ENCODE measurements at regions not wholly inside any gene's neighbourhood (a gene's known extent, or its start where the extent isn't known, plus 50 kb on each side); places are given as distances from the start of the nearest gene placed in this dataset.

DNA sequence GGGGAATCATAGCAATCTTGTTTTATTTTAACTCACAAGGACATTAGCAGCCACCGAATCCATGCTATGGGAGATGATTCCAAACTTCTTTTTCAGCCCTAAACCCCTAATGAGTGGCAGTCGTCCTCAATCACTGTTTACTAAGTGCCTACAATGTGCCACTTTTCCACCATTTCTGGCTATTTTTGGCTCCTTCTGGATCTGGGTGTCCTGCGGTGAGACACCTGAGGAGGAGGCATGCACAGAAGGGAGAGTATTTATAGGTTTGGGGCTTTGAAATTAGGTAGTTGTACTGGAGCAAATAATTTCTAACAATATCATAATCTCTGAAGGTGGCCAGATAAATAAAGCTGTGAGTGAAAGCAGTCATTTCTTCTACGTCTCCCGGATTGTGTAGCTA lies 1125.6 kb downstream of the BCL11B start:
- no peak for DNase-seq

DNA sequence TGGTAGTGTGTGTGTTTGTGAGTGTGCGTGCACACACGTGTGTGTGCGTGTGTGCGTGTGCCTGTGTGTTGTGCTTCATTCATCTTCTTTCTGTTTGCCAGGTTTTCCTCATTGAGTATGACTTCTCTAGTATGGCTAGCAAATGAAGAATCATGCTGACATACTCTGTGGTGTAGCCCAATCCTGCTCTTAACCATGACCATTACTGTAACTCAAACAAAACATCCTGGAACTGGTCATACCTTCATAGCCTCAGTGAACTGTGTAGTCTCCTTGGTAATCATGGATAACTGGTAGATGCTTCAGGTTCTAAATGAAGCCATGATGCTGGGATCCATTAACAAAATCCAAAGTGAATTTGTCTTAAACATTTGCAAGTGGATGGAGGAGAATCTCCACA lies 1117.7 kb downstream of the BCL11B start:
- DNase-seq, result no peak

DNA sequence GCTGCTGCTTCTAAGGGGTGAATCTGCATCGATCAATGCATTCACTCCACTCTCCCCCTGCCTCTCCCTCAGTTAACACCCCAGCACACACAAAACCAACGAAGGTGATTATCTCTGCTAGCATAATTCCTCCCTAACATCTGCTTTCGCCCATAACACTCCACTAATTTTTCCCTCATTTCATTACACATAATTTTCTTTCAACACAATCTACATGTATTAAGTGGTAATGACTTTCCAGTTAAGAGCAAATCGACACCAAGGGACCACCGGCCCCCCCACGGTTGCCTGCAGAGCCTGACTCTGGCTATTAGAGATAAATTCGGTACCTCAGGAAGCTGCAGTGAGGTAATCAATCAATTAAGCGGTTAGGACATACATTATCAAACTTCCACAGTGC lies 1115.6 kb downstream of the BCL11B start:
- DNase-seq, result no peak

DNA sequence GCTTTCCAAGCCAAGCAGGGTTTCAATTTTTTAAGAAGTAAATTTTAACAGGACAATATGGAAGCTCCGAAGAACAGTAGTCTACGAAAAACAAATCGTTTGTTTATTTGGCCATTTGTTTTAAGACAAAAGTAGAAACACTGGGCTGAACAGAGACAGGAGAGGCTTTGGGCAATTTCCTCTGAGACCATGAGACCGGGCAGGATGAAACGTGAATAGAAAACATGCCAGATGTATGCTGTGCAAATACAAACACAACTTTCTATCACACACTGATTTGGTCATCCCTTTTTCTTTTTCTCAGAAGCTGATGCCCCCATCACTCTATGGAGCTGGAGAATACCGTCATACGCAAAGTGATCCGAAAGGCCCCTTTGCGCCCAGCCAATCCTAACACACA lies 1111.1 kb downstream of the BCL11B start:
- DNase-seq, result no peak

DNA sequence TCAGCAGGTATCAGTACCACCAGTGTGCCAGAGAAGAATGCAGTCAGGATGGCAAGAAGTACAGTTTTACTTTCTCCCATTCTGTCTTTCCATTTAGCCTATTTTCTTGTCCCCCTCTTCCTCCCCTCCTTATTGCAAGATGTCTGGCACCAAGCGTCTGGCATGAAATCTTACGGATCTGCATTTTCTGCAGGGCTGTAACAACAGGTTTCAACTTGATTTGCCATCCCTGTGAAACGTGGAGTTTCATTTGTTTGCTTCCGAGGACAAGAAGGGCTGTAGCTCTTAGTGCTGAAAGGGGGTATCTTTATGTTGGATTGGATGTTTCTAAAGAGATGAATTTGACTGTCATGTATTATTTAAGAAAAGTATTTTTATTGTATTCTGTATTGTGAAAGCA lies 1110.6 kb downstream of the BCL11B start:
- DNase-seq, result no peak

DNA sequence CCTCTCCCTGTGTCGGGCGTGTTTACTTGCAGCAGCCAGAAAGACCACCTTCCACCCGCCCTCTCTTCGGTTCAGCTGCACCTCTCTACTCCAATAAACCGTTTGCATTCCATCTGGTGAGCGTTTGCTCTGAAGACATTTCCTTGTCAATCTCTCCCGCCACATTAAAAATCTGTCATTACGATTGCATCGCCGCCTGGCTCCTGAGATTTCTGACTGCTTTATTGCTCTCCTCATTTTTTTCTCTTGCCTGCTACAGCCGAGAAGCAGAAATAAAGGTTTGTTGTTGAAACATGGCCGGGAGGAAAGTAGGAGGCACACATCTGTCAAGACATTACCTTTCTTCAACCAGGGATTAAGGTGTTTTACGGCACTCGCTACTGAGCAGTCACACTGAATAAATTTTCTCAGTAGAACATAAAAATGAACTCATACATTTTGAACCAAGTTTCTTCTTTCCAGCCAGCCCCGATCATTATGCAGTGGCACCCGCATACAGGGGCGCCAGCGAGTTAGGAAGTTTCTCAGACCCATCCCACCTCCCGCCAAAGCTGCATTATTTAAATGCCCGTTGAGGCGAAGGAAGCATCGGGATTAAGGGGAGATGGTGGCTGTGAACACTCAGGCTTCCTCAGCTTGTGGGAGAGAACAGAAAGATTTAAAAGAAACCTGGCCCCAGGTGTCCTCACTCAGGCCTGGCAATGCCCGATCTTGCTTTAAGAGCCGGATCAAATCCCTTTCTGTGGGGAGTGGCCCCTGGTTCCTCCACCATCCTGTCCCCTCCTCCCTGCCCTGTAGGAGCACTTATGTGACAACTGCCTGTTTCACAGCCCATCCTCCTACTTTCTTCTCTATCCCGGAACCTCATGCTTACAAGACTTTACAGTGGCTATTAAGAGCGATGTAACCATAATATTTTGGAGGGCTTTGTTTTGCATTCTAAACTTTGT lies 1108.9 kb downstream of the BCL11B start:
- no peak for DNase-seq

DNA sequence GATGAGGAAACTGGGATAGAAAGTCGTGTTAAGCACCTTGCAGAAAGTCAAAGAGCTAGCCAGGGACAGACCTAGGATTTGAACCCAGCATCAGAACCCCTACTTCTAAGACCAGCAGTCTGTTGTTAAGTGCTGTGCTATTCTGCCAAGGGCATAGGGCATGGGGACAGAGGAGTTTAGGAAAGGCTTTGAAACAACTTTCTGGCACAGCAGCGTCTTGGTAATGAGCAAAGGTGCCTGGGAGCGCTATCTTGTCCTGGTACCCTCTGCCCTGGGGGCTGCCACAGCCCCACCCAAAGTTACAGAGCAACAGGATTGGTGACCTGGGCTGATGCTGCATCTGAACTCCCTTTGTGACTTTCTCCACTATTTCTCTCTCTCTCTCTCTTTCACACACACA lies 1108.1 kb downstream of the BCL11B start:
- DNase-seq, result no peak

DNA sequence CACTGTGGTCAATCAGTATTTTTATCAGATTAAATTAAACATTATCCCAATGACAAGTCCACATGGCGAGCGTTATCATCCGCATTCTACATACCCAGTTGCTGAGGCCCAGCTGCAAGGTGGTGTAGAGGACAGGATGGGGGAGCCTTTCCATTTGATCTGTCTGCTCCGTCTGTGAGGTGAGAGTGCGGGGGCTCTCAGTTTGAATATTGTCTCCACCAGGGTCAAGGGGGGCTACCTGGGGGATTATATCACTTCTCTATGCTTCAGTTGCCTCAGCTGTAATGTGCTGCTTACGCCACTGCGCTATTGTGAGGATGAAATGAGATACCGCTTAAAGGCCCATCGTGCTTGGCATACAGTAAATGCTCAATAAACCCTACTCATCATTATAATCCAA lies 1106.0 kb downstream of the BCL11B start:
- DNase-seq, result no peak

DNA sequence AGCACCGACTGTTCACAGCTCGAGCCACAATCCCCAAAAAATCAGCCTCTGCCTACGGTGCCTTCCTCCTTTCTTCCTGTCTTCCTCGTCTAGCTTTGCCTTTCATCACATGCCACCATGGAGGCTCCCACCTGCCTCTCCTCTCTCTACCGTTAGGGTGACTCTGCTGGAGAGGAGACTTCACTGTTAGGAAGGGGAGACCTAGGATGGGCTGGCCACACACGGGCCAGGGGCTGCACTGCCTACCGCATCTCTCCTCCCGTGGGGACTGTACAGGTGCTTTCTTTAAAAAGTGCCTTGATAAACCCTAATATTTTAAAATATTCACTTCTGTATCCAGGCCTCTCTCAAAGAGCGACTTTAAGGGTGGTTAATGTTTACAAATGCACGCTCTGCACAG lies 1104.7 kb downstream of the BCL11B start:
- DNase-seq, result no peak

DNA sequence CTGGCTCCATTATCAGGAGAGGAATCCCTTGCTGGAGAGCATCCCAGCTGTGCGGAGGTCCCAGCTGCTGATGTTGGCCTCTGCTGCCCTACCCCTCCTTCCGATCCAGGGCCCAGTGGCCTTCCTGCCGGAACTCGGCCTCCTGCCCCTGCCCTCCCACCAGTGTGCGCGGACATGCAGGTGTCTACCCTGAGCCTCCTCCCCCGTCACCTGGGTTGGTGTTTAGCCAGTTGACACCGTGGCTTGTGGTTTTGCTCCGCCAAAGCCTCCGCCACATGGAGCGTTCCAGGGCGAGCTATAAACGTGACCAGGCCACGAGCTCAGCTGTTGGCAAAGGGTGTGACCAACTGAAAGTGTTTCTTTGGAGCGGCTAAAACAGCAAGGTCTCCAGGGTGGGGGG lies 1104.3 kb downstream of the BCL11B start:
- no peak for DNase-seq

DNA sequence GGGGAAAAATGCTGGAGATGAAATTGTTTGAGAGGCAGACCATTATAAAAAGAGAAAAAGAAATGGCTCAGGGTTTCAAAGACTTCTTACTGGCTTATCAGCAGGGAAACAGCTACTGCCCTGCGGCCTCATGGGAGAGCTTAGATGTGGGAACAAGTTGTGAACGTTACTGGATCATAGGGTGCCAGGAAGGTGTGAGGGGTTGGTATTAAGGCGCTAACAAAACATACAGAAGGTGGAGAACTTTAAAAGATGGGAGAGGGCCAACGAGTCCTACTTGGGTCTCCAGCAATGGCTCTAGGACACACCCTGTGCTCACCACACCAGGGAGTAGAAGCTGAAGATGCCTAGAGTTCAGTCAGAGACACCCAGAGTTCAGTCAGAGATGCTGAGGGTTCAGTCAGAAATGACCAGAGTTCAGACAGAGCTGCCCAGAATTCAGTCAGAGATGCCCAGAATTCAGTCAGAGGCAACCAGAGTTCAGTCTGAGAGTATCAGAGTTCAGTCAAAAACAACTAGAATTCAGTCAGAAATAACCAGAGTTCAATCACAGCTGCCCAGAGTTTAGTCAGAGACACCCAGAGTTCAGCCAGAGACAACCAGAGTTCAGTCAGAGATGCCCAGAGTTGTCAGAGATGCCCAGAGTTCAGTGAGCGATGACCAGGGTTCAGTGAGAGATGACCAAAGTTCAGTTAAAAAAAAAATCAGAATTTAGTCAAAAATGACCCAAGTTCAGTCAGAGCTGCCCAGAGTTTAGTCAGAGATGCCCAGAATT lies 1103.6 kb downstream of the BCL11B start:
- no peak for DNase-seq

DNA sequence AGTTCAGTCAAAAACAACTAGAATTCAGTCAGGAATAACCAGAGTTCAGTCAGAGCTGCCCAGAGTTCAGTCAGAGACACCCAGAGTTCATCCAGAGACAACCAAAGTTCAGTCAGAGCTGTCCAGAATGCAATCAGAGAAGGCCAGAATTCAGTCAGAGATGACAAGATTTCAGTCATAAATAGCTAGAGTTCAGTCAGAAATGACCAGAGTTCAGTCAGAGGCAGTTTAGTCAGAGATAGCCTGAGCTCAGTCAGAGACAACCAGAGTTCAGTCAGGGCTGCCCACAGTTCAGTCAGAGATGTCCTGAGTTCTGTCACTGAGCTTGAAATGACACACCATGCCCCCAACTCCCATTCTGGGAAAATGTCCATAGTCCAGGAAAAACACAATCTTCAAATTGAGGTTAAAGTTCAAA lies 1102.8 kb downstream of the BCL11B start:
- DNase-seq, result no peak

DNA sequence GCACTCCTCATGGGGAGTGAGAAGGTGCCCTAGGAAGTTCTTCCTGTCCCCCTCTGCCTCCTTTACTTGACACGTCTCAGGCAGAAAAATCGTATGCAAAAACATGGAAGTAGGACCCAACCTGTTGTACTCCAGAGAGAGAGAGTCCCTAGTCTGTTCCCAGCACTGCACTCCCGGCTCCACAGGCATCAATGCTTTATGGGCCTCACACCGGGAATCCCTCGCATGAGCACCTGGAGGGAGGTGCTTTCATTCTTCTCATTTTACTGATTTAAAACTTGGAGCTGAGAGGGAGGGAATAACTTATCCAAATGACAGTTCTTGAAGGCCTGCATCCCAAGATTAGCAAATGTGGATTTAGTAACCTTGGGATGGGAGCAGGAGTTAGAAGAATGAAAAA lies 1101.4 kb downstream of the BCL11B start:
- DNase-seq, result no peak

DNA sequence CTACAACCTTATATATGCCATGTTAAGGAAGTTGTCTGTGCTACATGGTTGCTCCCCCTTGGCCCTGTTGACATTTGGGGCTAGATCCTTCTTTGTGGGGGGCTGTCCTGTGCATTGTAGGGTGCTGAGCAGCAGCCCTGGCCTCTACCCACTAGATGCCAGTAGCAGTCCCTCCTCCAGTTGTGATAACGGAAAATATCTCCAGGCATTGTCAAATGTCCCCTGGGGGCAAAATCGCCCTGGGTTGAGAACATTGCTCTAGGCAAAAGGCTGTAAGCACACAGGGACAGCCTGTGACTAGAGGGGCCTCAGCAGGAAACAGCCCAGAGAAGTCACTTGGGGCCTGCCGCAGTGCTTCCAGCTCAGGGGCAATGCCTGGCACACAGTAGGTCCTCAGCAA lies 1100.3 kb downstream of the BCL11B start:
- DNase-seq, result no peak

DNA sequence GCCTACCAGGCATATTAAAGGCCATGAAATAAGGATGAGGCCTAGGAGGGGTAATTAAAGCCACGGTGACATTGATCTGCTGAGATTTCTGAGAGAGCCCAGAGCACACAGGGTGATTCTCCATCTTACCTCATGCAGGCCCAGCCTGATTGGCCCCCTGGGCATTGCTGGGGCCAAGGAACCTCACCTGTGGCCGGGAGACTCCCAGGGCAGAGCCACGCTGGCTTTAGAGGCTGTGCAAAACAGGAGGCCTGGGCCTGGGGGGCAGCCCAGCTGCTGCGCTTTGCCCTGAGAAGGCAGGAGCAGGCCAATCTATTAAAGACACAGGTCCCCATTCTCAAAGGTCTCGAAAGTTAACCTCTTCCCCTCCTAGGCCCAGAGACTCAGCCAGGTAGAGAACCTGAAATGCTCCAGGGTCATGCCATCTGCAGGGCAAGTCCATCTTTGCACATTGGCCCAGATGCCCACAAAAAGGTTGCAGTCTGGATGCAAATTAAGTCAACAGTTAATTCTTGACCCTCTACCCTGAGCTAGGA lies 1099.7 kb downstream of the BCL11B start:
- DNase-seq, result no peak

DNA sequence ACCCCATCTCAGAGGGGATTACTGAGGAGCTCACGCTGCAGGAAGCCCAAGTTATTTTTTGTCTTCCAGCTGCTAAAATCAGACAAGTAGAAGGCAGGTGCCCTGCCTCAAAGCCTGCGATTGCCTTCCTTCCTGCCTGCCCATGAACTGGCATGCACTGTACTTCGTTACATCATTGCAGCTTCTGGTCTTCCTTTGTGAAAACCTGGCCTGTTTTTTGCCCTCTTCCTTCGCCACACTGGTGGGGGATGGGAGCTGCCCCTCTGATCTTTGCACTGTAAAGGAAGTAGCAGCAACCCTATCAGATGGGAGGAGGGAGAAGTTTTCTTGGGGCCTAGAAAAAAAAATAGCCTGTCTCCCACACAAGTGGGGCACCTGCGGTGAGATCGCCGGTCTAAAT lies 1098.7 kb downstream of the BCL11B start:
- DNase-seq, result no peak

DNA sequence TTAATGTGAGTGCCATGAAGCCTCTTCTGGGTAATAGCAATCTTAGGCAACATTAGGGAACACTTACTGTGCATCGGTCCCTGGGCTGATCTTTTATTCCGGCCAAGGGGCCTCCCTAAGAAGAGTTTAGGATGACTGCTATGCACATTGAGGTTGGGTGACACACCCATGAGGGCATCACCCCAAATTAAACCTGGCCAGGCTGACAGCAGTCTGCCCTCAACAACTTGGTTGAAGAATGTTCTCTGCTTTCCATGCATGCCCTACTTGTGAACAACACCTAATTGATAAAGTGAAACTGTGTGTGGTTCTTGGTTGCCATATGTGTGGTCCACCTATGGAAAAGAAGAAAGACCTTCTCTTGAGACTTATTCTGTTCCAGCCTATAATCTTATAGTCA lies 1098.0 kb downstream of the BCL11B start:
- no peak for DNase-seq

DNA sequence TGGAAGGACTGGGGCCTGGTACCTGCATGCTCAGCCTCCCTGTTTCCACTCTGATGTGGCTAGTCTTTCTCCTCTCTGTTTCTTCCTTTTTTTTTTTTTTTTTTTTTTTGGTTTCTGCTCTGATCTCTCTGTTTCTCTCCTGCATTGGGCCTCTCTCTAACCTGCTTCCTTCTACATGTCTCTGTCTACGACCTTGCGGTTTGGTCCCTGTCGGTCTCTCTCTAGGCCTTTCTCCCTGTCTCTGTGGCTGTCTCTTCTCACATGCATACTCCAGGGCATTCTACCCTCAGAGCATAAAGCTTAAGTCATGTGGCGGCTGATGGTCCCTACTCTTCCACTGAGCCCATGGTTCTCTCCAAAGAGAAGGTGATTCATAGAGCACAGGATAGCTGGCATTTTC lies 1096.6 kb downstream of the BCL11B start:
- no peak for DNase-seq

DNA sequence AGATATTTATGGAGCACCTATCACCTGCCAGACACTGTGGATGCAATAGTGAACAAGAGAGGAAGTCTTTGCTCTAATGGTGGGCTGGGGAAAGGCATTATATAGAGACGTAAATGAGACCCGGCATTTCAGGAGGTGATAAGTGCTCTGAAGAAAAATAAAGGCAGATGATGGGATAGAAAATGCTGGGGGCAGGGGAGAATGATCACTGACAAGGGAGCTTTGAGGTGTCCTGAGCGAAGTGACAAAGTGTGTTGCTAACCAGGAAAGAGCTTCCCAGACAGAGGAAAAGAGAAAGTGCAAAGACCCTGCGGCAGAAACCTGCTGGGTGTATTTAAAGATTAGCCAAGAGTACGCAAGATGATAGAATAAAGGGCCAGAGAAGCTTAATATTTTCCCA lies 1096.1 kb downstream of the BCL11B start:
- no peak for DNase-seq

DNA sequence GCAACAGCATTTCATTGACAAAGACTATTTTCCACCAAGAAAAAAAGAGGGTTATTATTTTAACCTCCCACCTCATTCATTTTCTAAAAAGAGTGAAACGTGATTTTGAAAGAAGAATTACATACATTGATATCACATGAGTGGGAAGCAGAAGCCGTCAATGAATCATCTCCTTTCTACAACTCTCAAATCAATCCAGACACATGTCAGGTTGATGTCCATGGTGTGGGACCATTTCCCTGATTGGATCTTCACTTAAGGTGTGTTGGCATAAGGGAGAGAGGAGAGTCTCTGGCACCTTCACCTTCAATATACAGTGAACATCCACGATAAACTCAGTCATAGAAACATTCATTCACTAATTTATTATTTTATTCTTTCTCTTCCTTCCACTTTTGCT lies 1095.1 kb downstream of the BCL11B start:
- DNase-seq, result no peak

DNA sequence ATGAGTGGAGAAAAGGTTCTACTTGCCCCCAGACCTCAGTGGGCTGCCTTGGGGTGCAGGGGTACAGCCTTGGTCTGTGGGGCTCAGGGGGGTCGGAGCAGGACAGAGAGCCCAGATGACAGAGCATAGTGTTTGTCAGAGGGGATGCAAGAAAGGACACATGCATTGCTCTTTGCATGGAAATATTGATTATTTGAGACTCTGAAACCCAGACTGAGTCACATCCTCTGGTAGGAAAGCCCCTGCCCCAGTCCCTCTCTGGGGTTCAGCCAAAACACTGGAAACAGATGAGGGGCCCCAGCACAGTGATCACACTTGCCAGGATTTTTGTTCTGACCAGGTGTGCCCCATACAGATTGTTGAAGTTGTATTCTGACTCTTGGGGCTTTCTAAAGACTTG lies 1094.4 kb downstream of the BCL11B start:
- no peak for DNase-seq

DNA sequence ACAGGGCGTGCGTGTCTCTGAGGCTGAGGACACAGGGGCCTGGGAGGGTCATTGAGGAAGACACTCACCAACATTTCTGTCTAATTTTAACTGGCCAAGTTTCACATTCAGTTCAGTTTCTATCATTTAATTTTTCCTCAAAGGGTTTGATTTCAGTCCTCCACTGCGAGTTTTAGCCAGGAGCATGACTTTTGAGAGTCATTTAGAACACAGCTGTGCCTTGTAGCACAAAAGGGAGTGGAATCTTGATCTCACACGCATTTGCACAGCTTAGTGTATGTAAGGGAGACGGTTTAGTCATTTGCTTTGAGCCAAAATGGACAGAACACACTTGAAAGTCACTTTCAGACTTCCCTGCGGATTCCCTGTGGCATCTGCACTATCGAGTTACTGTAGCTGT lies 1090.8 kb downstream of the BCL11B start:
- DNase-seq, result no peak

DNA sequence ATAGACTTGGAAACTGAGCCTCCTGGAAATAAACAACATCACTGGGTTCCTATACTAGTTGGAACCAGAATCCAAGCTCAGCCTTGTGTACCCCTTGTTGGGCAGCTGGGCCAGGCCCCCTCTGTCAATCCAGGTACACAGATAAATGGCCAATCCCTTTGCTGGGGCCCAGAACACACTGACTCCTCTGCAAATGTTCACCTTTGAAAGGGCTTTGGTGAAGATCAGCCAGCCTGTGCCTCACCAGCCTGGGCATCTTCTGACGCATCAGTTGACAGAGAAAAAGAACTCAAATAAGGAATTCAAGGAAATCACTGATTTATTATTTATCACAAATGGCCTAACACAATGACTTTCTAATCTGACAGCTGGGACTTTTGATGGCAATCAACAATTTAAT lies 1090.2 kb downstream of the BCL11B start:
- DNase-seq, result no peak

Data from NCI-H774 (cell line).